Nephron progenitor cell (in vitro differentiated cells): ENCODE measurements at regions not wholly inside any gene's neighbourhood (a gene's known extent, or its start where the extent isn't known, plus 50 kb on each side); places are given as distances from the start of the nearest gene placed in this dataset.

Source experiments
- DNase-seq: peaks from one replicate; pipeline ENCODE4 v3.0.0; 2021
- H3K27ac Mint-ChIP-seq: 2 replicates; pipeline ENCODE4 v1.8.0; 2021; ENCODE audit warnings: mild to moderate bottlenecking, moderate library complexity, mixed read lengths
- H3K27me3 Mint-ChIP-seq: 2 replicates; pipeline ENCODE4 v1.8.0; 2021; ENCODE audit warnings: mild to moderate bottlenecking, low read depth, mixed read lengths; ENCODE audit not compliant: poor library complexity
- H3K36me3 Mint-ChIP-seq: 2 replicates; pipeline ENCODE4 v1.8.0; 2021; ENCODE audit warnings: low read depth, mixed read lengths
- H3K4me1 Mint-ChIP-seq: 2 replicates; pipeline ENCODE4 v1.8.0; 2021; ENCODE audit warnings: mixed read lengths
- H3K4me3 Mint-ChIP-seq: 2 replicates; pipeline ENCODE4 v1.8.0; 2021; ENCODE audit warnings: mild to moderate bottlenecking, moderate library complexity, mixed read lengths
- H3K9me3 Mint-ChIP-seq: 2 replicates; pipeline ENCODE4 v1.8.0; 2021; ENCODE audit warnings: mild to moderate bottlenecking, moderate library complexity, mixed read lengths
- TF ChIP-seq, protein P1 (sequence below): fragments of 200-600 bp; sonication (generic); IDR thresholded peaks from 2 replicates; pipeline ENCODE4 v1.5.0; 2021; ENCODE audit warnings: antibody characterized with exemption

- H3K27ac Mint-ChIP-seq: peak overlapping the region; percentile 32
- H3K4me1 Mint-ChIP-seq: no peaks in the 10 kb centered on the region
- H3K36me3 Mint-ChIP-seq: peaks cover 70% of the 10 kb centered on the region
- no peaks in the 10 kb centered on the region for H3K27me3 Mint-ChIP-seq
- H3K4me3 Mint-ChIP-seq: no peak overlapping the region
- TF ChIP-seq, protein P1, sequence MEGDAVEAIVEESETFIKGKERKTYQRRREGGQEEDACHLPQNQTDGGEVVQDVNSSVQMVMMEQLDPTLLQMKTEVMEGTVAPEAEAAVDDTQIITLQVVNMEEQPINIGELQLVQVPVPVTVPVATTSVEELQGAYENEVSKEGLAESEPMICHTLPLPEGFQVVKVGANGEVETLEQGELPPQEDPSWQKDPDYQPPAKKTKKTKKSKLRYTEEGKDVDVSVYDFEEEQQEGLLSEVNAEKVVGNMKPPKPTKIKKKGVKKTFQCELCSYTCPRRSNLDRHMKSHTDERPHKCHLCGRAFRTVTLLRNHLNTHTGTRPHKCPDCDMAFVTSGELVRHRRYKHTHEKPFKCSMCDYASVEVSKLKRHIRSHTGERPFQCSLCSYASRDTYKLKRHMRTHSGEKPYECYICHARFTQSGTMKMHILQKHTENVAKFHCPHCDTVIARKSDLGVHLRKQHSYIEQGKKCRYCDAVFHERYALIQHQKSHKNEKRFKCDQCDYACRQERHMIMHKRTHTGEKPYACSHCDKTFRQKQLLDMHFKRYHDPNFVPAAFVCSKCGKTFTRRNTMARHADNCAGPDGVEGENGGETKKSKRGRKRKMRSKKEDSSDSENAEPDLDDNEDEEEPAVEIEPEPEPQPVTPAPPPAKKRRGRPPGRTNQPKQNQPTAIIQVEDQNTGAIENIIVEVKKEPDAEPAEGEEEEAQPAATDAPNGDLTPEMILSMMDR: no peak
- DNase-seq: no peak
- peaks cover 48% of the 10 kb centered on the region for H3K9me3 Mint-ChIP-seq
Observed at GRCh38 chr2:174654419-174654941, 56.9 kb upstream of the WIPF1 start.

DNA sequence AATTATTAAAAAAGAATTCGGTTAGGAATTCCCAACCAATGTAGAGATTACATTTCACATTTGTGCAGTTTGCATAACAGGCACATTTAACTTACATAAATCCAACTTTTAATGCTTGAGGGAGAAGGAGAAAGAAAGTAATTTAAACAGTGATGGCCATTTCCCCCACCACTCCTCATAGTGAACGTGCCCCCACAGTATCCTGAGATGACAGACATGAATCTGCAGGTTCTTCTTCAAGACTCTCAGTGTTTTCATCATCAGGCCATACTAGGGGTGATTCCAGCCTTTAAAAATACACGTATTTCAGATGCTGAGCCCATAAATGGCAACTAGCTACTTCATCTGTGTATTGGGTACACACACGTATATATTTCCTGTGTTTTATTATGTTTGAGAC lies 51.3 kb upstream of the WIPF1 start:
- TF ChIP-seq, protein P1: no peak
- Mint-ChIP-seq H3K4me1 (no peaks in the 10 kb centered on the region), H3K27ac (no peak overlapping the region), H3K36me3 (peaks cover 65% of the 10 kb centered on the region), H3K9me3 (peaks cover 58% of the 10 kb centered on the region), H3K27me3 (no peaks in the 10 kb centered on the region), H3K4me3 (no peak overlapping the region)
- no peak for DNase-seq
